HG02981 (cell line): ENCODE measurements at regions not wholly inside any gene's neighbourhood (a gene's known extent, or its start where the extent isn't known, plus 50 kb on each side); places are given as distances from the start of the nearest gene placed in this dataset.

Source experiments
- ATAC-seq: cut with Tn5 transposase; IDR thresholded peaks from one replicate; pipeline ENCODE4 v1.9.1; 2021; ENCODE audit warnings: mild to moderate bottlenecking, moderate library complexity; ENCODE audit not compliant: unreplicated experiment

GRCh38 chr10:117710181-117710798 lies 167.7 kb downstream of the EMX2 start:
- ATAC-seq = no peak

- no peak for ATAC-seq
Observed at GRCh38 chr10:117716889-117717288, 174.3 kb downstream of the EMX2 start.

GRCh38 chr10:117718986-117719920 lies 176.7 kb downstream of the EMX2 start:
- no peak for ATAC-seq

- ATAC-seq = no peak
Observed at GRCh38 chr10:117720931-117721835, 178.6 kb downstream of the EMX2 start.

- ATAC-seq = no peak
Observed at GRCh38 chr10:117721873-117722272, 179.3 kb downstream of the EMX2 start.

GRCh38 chr10:117723343-117723742 lies 180.8 kb downstream of the EMX2 start:
- no peak for ATAC-seq

GRCh38 chr10:117725993-117726392 lies 183.4 kb downstream of the EMX2 start:
- no peak for ATAC-seq

- ATAC-seq = no peak
Observed at GRCh38 chr10:117726596-117727295, 184.2 kb downstream of the EMX2 start.

- ATAC-seq = no peak
Observed at GRCh38 chr10:117727421-117727820, 184.9 kb downstream of the EMX2 start.

GRCh38 chr10:117728087-117728486 lies 185.5 kb downstream of the EMX2 start:
- no peak for ATAC-seq

GRCh38 chr10:117729156-117729555 lies 186.6 kb downstream of the EMX2 start:
- ATAC-seq = no peak

- ATAC-seq = no peak
Observed at GRCh38 chr10:117731121-117731791, 188.7 kb downstream of the EMX2 start.

- ATAC-seq = no peak
Observed at GRCh38 chr10:117734731-117735405, 192.3 kb downstream of the EMX2 start.

GRCh38 chr10:117736655-117737054 lies 194.1 kb downstream of the EMX2 start:
- ATAC-seq = no peak

- ATAC-seq = no peak
Observed at GRCh38 chr10:117740088-117740487, 197.5 kb downstream of the EMX2 start.

- no peak for ATAC-seq
Observed at GRCh38 chr10:117740691-117741222, 198.2 kb downstream of the EMX2 start.

GRCh38 chr10:117741524-117741923 lies 199.0 kb downstream of the EMX2 start:
- no peak for ATAC-seq

- no peak for ATAC-seq
Observed at GRCh38 chr10:117743509-117743908, 201.0 kb downstream of the EMX2 start.

- no peak for ATAC-seq
Observed at GRCh38 chr10:117745301-117745700, 202.8 kb downstream of the EMX2 start.
